HG03060 (cell line): ENCODE measurements at regions not wholly inside any gene's neighbourhood (a gene's known extent, or its start where the extent isn't known, plus 50 kb on each side); places are given as distances from the start of the nearest gene placed in this dataset.
"Not testable (repeated sequence)": the region's sequence is repeated elsewhere in the genome, so short reads cannot be mapped to it uniquely, and the experiment has no call there.

Experiments
- ATAC-seq: cut with Tn5 transposase; IDR thresholded peaks from one replicate; pipeline ENCODE4 v1.9.1; 2021; ENCODE audit warnings: low read depth, moderate number of reproducible peaks; ENCODE audit not compliant: unreplicated experiment

- ATAC-seq = no peak
Measured at GRCh38 chr10:123269675-123270074, 115.5 kb downstream of the BUB3 start.

DNA sequence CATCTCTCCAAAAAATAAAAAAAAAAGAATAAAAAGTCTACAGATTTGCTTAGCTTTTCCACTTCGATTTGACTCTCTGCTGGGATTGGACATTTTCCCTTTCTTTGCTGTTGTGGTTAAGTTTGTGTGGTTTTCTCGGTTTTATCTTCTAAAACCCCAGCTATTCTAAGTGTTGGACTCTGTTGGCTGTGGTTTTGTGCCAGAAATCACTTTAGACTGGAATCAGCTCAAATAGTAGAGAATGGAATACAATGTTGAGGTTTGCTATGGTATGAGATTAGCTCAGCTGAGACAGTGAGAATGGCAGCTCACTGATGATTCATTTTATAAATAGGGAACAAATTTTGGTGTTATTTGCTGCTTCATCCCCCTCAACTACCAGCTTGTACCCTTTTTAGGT, 116.0 kb downstream of the BUB3 start:
- no peak for ATAC-seq

- ATAC-seq = no peak
Measured at GRCh38 chr10:123270806-123271205, 116.6 kb downstream of the BUB3 start.

DNA sequence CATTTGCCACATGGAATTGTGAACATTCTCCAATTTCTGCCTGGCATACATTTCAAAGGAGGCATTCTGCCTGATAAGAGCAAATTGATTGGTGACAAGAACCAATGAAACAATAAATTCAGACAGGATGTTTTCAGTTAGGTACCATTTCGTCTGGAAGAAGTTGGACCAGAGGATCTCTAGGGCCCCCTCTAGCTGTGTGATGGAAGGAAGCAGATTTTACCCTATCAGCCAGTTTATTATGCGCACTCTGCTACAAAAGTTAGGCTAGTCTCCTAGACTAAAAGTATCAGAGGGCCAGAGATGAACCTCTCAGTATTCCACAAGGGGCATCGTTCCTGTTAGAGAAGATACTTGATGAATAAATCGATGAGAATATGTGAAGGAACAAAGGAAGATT, 118.0 kb downstream of the BUB3 start:
- no peak for ATAC-seq

DNA sequence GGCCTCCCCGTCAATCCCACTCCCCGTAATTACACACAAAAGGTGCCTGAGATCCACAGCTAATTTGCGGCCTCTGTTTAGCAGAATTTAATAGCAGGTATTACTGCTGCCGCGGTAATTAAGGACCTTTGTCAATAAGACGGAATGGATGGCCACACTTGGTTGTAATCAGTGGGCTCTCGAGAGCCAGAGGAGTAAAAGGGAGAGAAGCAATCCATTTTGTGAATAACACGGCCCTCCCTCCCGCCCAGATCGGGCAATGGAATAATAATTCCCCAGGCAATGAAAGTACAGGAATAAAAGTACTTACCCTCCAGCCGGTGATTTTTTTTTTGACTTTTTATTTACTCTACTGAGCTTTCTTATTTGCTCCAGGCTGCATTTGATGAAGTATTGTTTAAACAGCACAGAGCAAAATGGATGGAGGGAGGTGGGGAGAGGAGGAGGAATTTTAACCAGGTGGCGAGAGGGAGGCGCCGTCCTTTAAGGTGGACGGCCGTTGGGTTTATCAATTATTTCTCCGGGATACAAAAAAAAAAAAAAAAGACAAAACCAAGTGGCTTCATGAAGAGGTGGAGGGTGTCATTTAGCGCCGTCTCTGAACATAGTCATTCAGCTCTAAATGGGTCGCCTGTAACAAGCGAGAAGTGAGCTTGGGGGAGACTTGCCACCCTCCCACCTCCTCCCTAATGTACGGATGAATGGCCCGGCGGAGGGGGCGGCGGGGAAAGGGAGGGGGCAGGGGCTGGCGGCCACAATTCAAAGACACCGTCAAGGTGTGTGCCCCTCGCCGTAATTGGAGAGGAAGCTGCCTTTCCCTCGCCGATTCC, 120.3 kb downstream of the BUB3 start:
- ATAC-seq = no peak

GRCh38 chr10:123275136-123275564, 120.9 kb downstream of the BUB3 start:
- no peak for ATAC-seq

GRCh38 chr10:123278445-123278844, 124.2 kb downstream of the BUB3 start:
- no peak for ATAC-seq

GRCh38 chr10:123283371-123283770, 129.2 kb downstream of the BUB3 start:
- ATAC-seq = not testable (repeated sequence)

DNA sequence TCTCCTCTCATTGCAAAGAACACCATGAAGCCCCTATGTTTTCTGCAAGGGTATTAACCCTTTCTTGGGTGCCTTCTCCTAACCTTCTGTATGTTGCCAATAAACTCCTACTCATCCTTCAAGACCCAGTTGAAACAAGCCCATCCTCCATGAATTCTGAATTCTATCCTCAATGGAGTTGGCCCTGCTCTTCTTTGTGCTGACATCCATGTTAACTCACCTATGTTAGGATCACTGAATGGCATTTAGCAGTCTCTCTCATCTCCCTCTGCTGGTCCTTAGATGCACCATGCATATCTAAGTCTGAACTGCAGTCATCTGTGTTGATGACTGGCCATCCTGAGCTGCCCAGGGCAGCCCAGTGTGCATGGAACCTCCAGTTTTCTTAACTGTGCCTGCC, 129.8 kb downstream of the BUB3 start:
- no peak for ATAC-seq

DNA sequence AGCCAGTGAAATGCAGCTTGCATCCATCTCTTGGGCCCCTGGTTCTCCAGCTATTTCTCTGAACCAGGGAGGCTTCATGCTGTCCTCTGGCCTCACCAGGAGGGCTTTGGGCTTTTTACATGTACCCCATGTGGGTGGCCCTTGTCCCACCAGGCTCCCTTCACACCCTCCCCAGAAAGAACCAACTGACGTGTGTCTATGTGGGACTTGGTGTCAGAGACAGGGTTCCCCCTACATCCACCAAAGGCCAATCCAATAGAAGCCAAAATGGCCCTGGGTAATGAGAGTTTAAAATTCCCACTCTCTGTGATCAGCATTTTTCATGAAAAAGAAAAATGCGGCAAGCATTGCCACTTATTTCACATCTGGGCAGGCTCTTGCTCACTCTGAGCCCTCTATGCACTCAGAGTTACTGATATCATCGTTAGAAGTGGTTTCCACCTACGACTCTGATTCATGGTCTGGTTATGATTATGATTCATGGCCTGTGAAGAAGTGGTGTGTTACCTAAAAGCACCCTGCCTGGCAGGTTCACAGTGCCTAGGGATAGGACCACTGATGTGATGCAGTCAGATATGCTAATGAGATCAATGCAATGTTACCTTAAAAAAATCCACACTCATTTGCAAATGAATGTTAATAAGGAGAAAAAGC, 133.5 kb downstream of the BUB3 start:
- ATAC-seq = no peak

GRCh38 chr10:123289432-123289831, 135.2 kb downstream of the BUB3 start:
- no peak for ATAC-seq

DNA sequence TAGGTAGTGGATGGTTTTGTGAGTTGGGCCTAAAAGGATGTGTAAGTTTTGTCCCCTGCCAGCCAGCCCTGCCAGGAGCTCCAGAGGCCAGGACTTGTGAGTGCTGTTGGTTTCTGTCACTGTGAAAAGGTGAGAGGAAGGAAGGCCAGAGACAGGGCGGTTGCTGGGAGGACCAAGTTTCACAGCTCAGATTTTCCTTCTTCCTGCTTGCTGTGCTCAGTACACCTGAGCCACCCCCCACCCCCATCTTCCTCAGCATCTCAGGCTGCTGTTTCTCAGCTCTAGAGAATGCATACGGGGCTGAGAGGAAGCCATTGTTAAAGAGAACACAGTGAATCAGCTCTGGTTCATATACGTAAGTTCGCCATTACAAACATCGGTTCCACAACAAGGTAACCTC, 139.9 kb downstream of the BUB3 start:
- ATAC-seq = no peak

GRCh38 chr10:123294886-123295285, 140.7 kb downstream of the BUB3 start:
- ATAC-seq = no peak

DNA sequence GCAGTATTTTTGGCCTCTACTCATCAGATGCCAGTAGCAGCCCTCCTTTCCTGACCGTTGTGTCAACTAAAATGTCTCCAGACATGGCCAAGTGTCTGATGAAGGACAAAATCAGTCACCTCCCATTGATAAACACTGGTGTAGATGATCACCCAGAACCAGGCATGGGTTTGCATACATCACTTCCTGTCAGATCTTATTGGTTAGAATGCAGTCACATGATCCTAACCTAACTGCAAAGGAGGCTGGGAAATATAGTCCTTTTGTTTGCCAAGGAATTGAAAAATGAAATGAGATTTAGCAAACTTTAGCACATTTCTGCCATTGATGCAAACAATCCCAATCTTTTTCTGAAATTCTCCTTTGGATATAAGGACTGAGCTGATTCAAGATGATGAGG, 141.4 kb downstream of the BUB3 start:
- no peak for ATAC-seq

- ATAC-seq = no peak
Measured at GRCh38 chr10:123297175-123297574, 143.0 kb downstream of the BUB3 start.

- ATAC-seq = no peak
Measured at GRCh38 chr10:123298583-123298982, 144.4 kb downstream of the BUB3 start.

- ATAC-seq = no peak
Measured at GRCh38 chr10:123299598-123299997, 145.4 kb downstream of the BUB3 start.

GRCh38 chr10:123301077-123301857, 147.1 kb downstream of the BUB3 start:
- no peak for ATAC-seq

DNA sequence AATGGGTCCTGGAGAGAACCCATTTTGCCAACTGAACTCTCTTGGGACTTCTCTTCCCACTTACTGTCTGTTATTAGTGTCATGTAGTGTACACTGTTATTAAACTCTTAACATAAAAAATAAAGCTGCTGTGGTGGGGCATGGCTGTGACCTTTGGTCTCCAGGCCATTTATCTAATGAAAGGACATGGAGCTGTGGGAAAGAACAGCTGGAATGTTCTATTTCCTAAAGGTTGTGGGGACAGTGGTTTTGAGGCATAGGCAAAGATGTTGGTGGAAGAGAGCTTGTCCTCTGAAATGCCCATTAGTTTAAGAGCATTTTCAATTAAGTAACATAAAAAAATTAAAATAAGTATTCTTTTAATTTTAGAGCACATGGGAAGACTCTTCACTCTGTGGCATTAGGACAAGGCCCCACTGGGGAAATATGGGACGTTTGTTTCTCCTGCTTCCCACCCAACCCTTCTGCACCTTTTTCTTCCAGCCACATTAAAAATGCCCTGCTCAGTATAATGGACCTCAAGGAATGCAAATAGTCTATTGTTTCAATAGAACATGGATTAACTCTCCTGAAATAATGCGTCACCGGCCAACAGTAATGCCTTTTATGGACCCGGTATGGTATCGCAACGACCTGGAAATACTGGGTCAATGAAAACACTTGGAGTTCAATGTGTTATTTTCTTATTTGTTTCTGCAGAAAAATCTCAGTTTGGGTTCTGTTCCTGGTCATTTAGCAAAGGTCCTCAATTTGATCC, 149.6 kb downstream of the BUB3 start:
- ATAC-seq = no peak

- no peak for ATAC-seq
Measured at GRCh38 chr10:123305671-123306070, 151.5 kb downstream of the BUB3 start.

- no peak for ATAC-seq
Measured at GRCh38 chr10:123306290-123306689, 152.1 kb downstream of the BUB3 start.
